ENCODE measurements at regions not wholly inside any gene's neighbourhood (a gene's known extent, or its start where the extent isn't known, plus 50 kb on each side); places are given as distances from the start of the nearest gene placed in this dataset.

- DNase-seq = no peak
Observed at GRCh38 chr16:79293836-79294460, 306.6 kb downstream of the MAF start.

DNA sequence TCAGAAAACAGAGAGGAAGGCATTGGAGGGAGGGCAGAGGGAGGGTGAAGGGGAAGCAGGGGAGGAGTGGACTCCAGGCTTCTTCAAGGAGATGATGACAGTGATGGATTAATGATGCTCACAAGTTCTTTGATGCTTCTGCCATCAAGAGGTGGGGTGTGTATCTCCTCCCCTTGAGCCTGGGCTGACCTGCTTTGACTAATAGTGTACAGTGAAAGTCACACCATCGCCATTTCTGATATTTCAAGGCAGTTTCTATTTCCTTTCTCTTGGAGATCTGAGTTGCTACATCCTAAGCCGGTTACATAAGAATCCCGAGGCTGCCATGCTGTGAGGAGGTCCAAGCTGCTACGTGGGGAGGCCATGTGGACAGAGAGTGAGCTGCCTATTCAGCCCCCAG, 312.5 kb downstream of the MAF start:
- DNase-seq = no peak

GRCh38 chr16:79287424-79287917, 313.1 kb downstream of the MAF start:
- no peak for DNase-seq

GRCh38 chr16:79286646-79287423, 313.7 kb downstream of the MAF start:
- peak; percentile 89 for DNase-seq

- DNase-seq = no peak
Observed at GRCh38 chr16:79284766-79285165, 315.8 kb downstream of the MAF start.

- DNase-seq = no peak
Observed at GRCh38 chr16:79283578-79283977, 317.0 kb downstream of the MAF start.

DNA sequence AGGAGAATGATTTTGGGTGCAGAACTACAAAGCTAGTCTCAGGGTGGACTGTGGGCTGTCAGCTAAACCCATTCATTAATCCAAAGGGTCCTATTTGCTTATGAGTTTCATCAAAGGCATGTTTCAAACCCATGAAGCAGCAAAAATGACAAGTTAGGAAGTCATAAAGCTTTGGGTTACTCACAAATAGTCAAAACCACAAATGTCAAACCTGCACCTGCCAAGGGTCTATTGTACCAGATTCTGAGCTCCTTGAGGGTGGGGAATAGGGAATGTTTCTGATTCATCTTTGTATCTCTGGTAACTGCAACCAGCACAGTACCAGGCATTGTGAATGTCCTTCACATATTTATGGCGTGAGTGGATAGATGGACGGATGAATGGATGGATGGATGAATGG, 317.7 kb downstream of the MAF start:
- no peak for DNase-seq

DNA sequence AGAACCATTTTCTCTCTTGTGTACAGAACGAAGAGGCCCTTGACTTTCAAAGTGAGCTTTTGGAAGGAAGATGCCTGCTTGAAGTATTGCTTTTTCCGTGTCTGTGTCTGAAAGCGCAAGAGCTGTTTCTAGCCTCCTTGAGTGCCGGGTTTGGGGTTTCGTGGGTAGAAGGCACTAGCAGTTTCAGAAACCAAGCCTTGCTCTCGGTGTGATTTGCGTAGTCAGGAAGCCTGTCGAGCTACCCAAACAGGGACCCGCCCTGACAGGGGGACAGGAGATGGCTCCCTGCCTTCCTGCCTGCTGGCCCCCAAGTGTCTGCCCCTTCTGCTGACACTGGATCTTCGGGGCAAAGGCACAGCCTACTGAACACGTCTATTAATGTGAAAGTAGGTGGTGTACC, 322.0 kb downstream of the MAF start:
- no peak for DNase-seq

DNA sequence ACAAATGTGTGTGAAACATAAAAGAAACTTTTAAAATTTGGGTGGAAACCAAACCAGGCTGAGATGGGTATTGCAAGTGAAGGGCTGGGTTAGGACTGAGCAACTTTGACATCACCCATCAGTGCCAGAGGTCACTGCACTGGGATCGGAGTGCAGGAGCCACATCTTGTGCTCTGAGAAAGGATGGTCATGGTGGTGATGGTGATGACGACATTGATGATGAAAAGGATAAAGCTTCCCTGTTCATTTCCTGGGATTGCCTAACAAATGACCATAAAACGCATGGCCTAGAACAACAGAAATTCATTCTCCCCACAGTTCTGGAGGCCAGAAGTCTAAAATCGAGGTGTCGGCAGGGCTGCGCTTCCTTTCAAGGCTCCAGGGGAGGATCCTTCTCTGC, 324.0 kb downstream of the MAF start:
- DNase-seq = no peak

DNA sequence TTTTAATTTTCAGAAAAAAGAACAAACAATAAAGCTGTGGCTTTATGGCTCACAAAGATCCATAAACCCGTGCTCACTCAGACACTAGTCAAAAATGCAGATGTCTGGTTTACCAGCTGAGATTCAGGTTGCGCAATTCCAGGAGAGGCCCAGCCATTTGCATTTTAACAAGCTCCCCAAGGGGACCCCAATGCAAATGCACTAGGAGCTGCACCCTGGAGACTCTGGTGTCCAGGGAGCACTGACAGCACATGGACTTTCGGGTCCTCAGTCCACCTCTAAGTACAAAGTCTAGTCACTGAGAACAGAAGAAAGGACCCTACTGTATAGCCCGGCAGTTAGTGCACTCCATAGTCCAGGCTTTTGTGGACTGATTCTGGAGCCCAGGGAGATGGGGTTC, 326.3 kb downstream of the MAF start:
- no peak for DNase-seq

DNA sequence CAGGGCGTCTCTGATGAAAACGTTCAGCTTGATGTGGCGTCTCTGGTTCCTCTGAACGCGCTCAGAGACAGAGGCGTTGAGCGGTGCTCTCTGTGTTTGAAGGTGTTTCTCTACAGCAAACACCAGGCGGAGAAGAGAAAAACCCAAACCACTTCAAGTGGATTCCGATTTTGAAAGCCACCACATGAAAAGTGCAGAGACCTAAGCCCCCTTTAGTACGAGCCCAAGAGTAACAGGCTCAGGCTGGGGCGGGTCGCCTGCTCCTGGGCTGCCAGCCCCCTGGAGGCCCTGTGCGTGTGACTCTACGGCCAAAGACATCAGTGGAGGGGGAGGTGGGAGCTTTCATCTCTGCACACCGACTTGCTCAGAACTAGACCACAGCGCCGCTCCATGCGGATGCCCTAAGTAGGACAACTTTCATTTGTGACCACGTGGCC, 328.4 kb downstream of the MAF start:
- DNase-seq = no peak

DNA sequence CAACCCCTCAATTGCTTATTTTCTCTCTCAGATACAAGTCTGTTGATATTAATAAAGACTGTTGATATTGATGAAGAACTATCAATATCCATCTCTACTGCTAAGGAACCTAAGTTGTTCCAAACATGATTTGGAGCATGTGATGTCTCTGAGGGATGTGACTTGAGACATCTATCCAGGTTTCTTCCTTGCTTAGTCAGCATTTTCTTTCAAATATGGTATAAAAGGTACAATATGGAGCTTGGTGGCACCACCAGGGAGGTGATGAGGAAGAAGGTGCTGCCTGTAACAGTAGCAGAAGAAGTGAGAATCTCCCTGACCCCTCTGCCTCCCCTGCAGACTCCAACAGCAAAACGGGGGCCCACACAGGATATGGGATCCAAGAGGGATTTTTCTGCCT, 329.0 kb downstream of the MAF start:
- DNase-seq = no peak

DNA sequence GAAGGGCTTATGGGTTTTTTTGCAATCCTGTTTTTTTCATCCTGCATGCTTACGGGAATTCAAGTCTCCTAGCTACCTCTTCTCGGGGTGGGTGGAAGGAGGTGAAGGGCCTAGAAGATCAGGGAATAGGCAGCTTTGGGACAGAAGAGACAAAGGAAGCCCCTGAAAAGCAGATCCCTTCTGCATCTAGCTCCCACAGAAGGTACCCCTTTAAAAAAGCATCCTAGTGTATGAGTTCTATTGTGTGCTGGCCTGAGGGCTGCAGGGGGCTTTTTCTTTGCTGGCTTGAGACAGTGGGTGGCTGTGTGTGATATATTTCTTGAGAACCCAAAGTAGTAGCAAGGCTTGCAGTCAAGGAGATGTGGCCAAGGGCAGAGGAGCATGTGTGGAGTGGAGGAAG, 330.5 kb downstream of the MAF start:
- no peak for DNase-seq

GRCh38 chr16:79269211-79269863, 331.2 kb downstream of the MAF start:
- DNase-seq = no peak

DNA sequence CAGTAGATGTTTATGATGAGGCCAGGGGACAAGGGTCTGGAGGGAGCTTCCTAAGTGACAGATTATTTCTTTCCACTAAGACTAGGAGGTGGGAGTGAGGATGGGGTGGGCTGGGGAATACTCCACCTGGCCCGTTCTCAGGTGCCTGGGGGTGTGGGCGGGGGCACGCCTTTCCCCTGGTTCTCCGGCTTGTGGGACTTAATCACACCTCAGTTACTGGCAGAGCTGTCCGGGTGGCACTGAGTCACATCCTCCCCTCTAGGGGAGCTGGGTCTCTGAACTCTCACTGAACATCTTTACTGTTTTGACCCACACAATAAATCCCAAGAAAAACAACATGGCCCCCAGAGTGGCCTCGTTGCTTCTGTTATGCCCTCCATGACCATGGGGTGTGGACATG, 332.8 kb downstream of the MAF start:
- DNase-seq = no peak

- DNase-seq = no peak
Observed at GRCh38 chr16:79267146-79267545, 333.4 kb downstream of the MAF start.

- DNase-seq = no peak
Observed at GRCh38 chr16:79265701-79266100, 334.8 kb downstream of the MAF start.

- DNase-seq = no peak
Observed at GRCh38 chr16:79265196-79265595, 335.3 kb downstream of the MAF start.

GRCh38 chr16:79264237-79265109, 336.1 kb downstream of the MAF start:
- no peak for DNase-seq

DNA sequence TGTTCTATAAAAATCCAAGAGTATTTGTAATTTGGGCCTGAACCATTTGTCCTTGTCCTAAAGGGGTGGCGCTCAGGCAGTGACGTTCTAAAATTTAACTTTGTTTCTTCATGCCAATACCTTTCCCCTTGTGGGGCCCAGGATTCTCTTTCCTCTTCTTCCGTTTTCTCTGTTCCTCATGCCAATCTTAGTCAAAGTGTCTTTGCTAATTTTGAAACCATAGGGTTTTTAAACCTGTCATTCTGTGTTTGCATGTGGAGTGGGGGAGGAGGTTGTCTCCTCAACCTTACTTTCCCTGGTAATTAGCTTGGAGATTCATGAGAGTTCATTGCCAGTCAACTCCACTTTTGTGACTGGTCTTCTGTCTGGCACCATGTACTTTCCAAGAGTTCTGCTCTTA, 337.1 kb downstream of the MAF start:
- no peak for DNase-seq

Data from SHP77 treated with DMSO at 0.1 percent for 48 hours (cell line).